Activated T-cell treated with anti-CD3 and anti-CD28 coated beads, Interleukin-2, amount 50 U/mL, for 48 hours (primary cell): ENCODE measurements at regions not wholly inside any gene's neighbourhood (a gene's known extent, or its start where the extent isn't known, plus 50 kb on each side); places are given as distances from the start of the nearest gene placed in this dataset.

Experiments used
- DNase-seq, 2 experiments: peaks; one replicate each; pipeline ENCODE4 v3.0.0-alpha.2; 2020

- no peak for DNase-seq
Observed at GRCh38 chr16:73663720-73664119, 615.8 kb upstream of the ZFHX3 start.

- no peak for DNase-seq
Observed at GRCh38 chr16:73636196-73636595, 588.3 kb upstream of the ZFHX3 start.

GRCh38 chr16:73629011-73629410 is 581.1 kb upstream of the ZFHX3 start:
- no peak for DNase-seq

- DNase-seq = no peak
Observed at GRCh38 chr16:73617738-73618137, 569.8 kb upstream of the ZFHX3 start.

GRCh38 chr16:73616770-73617169 is 568.8 kb upstream of the ZFHX3 start:
- no peak for DNase-seq

- DNase-seq = no peak
Observed at GRCh38 chr16:73616166-73616753, 568.3 kb upstream of the ZFHX3 start.

- no peak for DNase-seq
Observed at GRCh38 chr16:73615071-73615940, 567.4 kb upstream of the ZFHX3 start.

- DNase-seq = no peak
Observed at GRCh38 chr16:73614131-73614530, 566.2 kb upstream of the ZFHX3 start.

- no peak for DNase-seq
Observed at GRCh38 chr16:73610605-73611156, 562.8 kb upstream of the ZFHX3 start.

GRCh38 chr16:73610160-73610559 is 562.2 kb upstream of the ZFHX3 start:
- no peak for DNase-seq

GRCh38 chr16:73608911-73609310 is 561.0 kb upstream of the ZFHX3 start:
- DNase-seq = no peak

GRCh38 chr16:73605309-73605708 is 557.4 kb upstream of the ZFHX3 start:
- DNase-seq = no peak

- no peak for DNase-seq
Observed at GRCh38 chr16:73601911-73602310, 554.0 kb upstream of the ZFHX3 start.

- DNase-seq = no peak
Observed at GRCh38 chr16:73599870-73600269, 551.9 kb upstream of the ZFHX3 start.

GRCh38 chr16:73599351-73599750 is 551.4 kb upstream of the ZFHX3 start:
- DNase-seq = no peak

- no peak for DNase-seq
Observed at GRCh38 chr16:73584157-73584556, 536.2 kb upstream of the ZFHX3 start.

- no peak for DNase-seq
Observed at GRCh38 chr16:73572135-73572828, 524.4 kb upstream of the ZFHX3 start.

GRCh38 chr16:73569266-73569980 is 521.5 kb upstream of the ZFHX3 start:
- DNase-seq = no peak

GRCh38 chr16:73568769-73569168 is 520.8 kb upstream of the ZFHX3 start:
- no peak for DNase-seq

- DNase-seq = no peak
Observed at GRCh38 chr16:73565925-73566324, 518.0 kb upstream of the ZFHX3 start.

GRCh38 chr16:73565263-73565662 is 517.3 kb upstream of the ZFHX3 start:
- DNase-seq = no peak

- no peak for DNase-seq
Observed at GRCh38 chr16:73563709-73564108, 515.8 kb upstream of the ZFHX3 start.

GRCh38 chr16:73560497-73560896 is 512.6 kb upstream of the ZFHX3 start:
- no peak for DNase-seq
